IMR-90 (cell line): ENCODE measurements at regions not wholly inside any gene's neighbourhood (a gene's known extent, or its start where the extent isn't known, plus 50 kb on each side); places are given as distances from the start of the nearest gene placed in this dataset.
A peak's percentile ranks its signal among the peaks of the same experiment; 100 is the strongest.

Experiments used
- ATAC-seq: fragments of 200-7000 bp; cut with Tn5 transposase; 2 replicates; pipeline ENCODE4 v1.9.1; 2020; ENCODE audit warnings: low read depth, mild to moderate bottlenecking, moderate library complexity
- BruUV-seq: library from RNA; stranded (reverse); fragments of 400-500 nt; replicated peaks from 2 replicates; lab custom pipeline; 2021; lab: Mats Ljungman, UMichigan
- CTCF ChIA-PET: fragments of 300-600 bp; formaldehyde crosslinking; extraction: SDS; loops from one replicate; lab custom pipeline; 2021; ENCODE audit warnings: antibody characterized with exemption; lab: Yijun Ruan, JAX
- POLR2A ChIA-PET: fragments of 300-600 bp; sonication (Branson Sonifier 250); formaldehyde crosslinking; loops from one replicate; lab custom pipeline; 2022; ENCODE audit warnings: antibody characterized with exemption; ENCODE audit not compliant: unreplicated experiment; lab: Charles Lee
- DNase-seq: peaks from one replicate; pipeline ENCODE4 v3.0.0; 2013
- H2AFZ ChIP-seq: replicated peaks from 2 replicates; pipeline ENCODE3; 2013; ENCODE audit warnings: low read length, mild to moderate bottlenecking; ENCODE audit not compliant: poor library complexity
- H2AK5ac ChIP-seq: 2 replicates; pipeline ENCODE4 v1.6.1; 2013; ENCODE audit warnings: low read depth, low read length, inconsistent platforms
- H2AK9ac ChIP-seq: replicated peaks from 2 replicates; pipeline ENCODE3; 2013; ENCODE audit warnings: mild to moderate bottlenecking, low read depth, low read length, moderate library complexity; ENCODE audit not compliant: poor library complexity
- H2BK120ac ChIP-seq: 2 replicates; pipeline ENCODE4 v1.6.1; 2013; ENCODE audit warnings: low read depth, low read length, inconsistent platforms
- H2BK15ac ChIP-seq: 3 replicates; pipeline ENCODE4 v1.6.1; 2013; ENCODE audit warnings: low read depth, low read length, inconsistent platforms
- H2BK20ac ChIP-seq: 2 replicates; pipeline ENCODE4 v1.6.1; 2013; ENCODE audit warnings: low read depth, mild to moderate bottlenecking, inconsistent platforms, low read length, moderate library complexity
- H2BK5ac ChIP-seq: 2 replicates; pipeline ENCODE4 v1.6.1; 2013; ENCODE audit warnings: mild to moderate bottlenecking, low read depth, low read length, inconsistent platforms; ENCODE audit not compliant: poor library complexity, severe bottlenecking
- H3K14ac ChIP-seq: replicated peaks from 2 replicates; pipeline ENCODE4 v1.6.1; 2013; ENCODE audit warnings: low read depth, low read length, inconsistent platforms
- H3K18ac ChIP-seq: 2 replicates; pipeline ENCODE4 v1.6.1; 2013; ENCODE audit warnings: low read depth, low read length, control low read depth
- H3K23ac ChIP-seq: 2 replicates; pipeline ENCODE4 v1.6.1; 2013; ENCODE audit warnings: low read depth, low read length, inconsistent platforms
- H3K27ac ChIP-seq: 2 replicates; pipeline ENCODE4 v1.5.1; 2013; ENCODE audit warnings: mild to moderate bottlenecking, control low read depth, low read length; ENCODE audit not compliant: insufficient read depth
- H3K27me3 ChIP-seq: 2 replicates; pipeline ENCODE4 v1.6.1; 2013; ENCODE audit warnings: low read length; ENCODE audit not compliant: control insufficient read depth, insufficient read depth
- H3K36me3 ChIP-seq: 2 replicates; pipeline ENCODE4 v1.6.1; 2013; ENCODE audit warnings: low read length, mixed read lengths; ENCODE audit not compliant: control insufficient read depth, insufficient read depth
- H3K4ac ChIP-seq: 2 replicates; pipeline ENCODE4 v1.6.1; 2013; ENCODE audit warnings: low read depth, low read length, inconsistent platforms
- H3K4me1 ChIP-seq: 2 replicates; pipeline ENCODE4 v1.6.1; 2013; ENCODE audit warnings: low read length, mixed read lengths; ENCODE audit not compliant: control insufficient read depth, insufficient read depth
- H3K4me2 ChIP-seq: 2 replicates; pipeline ENCODE4 v1.6.1; 2013; ENCODE audit warnings: low read depth, mild to moderate bottlenecking, control low read depth, low read length, moderate library complexity
- H3K4me3 ChIP-seq: 2 replicates; pipeline ENCODE4 v1.5.1; 2013; ENCODE audit warnings: low read depth, mild to moderate bottlenecking, control low read depth, low read length, moderate library complexity; ENCODE audit not compliant: insufficient read depth
- H3K56ac ChIP-seq: 2 replicates; pipeline ENCODE4 v1.6.1; 2013; ENCODE audit warnings: low read length, inconsistent platforms; ENCODE audit not compliant: insufficient read depth; ENCODE audit errors: extremely low read depth
- H3K79me1 ChIP-seq, 2 experiments: 2 replicates each; pipeline ENCODE4 v1.6.1; 2013; ENCODE audit warnings: low read length in 2 of 2, inconsistent platforms in 1 of 2, low read depth in 1 of 2
- H3K9ac ChIP-seq: 2 replicates; pipeline ENCODE4 v1.6.1; 2013; ENCODE audit warnings: low read depth, low read length, control low read depth
- H3K9me1 ChIP-seq: 2 replicates; pipeline ENCODE4 v1.6.1; 2013; ENCODE audit warnings: low read length, inconsistent platforms; ENCODE audit not compliant: insufficient read depth
- H3K9me3 ChIP-seq: 2 replicates; pipeline ENCODE4 v1.6.1; 2013; ENCODE audit warnings: low read length; ENCODE audit not compliant: control insufficient read depth, insufficient read depth
- H4K20me1 ChIP-seq: 2 replicates; pipeline ENCODE4 v1.6.1; 2013; ENCODE audit warnings: low read length, inconsistent platforms; ENCODE audit not compliant: insufficient read depth
- H4K5ac ChIP-seq: 2 replicates; pipeline ENCODE4 v1.6.1; 2013; ENCODE audit warnings: mild to moderate bottlenecking, low read depth, low read length, control low read depth
- H4K8ac ChIP-seq, 2 experiments: 2 replicates each; pipeline ENCODE4 v1.6.1; 2013; ENCODE audit warnings: low read depth in 2 of 2, low read length in 2 of 2, control low read depth in 1 of 2, inconsistent platforms in 1 of 2
- H4K91ac ChIP-seq: 2 replicates; pipeline ENCODE4 v1.6.1; 2013; ENCODE audit warnings: low read depth, low read length, inconsistent platforms; ENCODE audit not compliant: insufficient read depth
- CEBPB ChIP-seq: IDR thresholded peaks from 2 replicates; pipeline ENCODE4 v1.6.1; 2012; ENCODE audit warnings: low read depth, low read length, improper control_type of control experiment
- FOS ChIP-seq: fragments of 150-350 bp; IDR thresholded peaks from 2 replicates; pipeline ENCODE4 v1.6.1; 2016; ENCODE audit warnings: low read depth, low read length
- MAFK ChIP-seq: IDR thresholded peaks from 2 replicates; pipeline ENCODE4 v1.6.1; 2012; ENCODE audit warnings: low read depth, low read length, improper control_type of control experiment
- MAZ ChIP-seq: IDR thresholded peaks from 2 replicates; pipeline ENCODE4 v1.6.1; 2012; ENCODE audit warnings: low read depth, mild to moderate bottlenecking, low read length, improper control_type of control experiment, moderate library complexity, borderline replicate concordance
- NFE2L2 ChIP-seq: fragments of 150-350 bp; IDR thresholded peaks from 2 replicates; pipeline ENCODE4 v1.6.1; 2016; ENCODE audit warnings: low read depth, mild to moderate bottlenecking, low read length
- RAD21 ChIP-seq: IDR thresholded peaks from 2 replicates; pipeline ENCODE4 v1.6.1; 2012; ENCODE audit warnings: low read length, improper control_type of control experiment
- RCOR1 ChIP-seq: IDR thresholded peaks from 2 replicates; pipeline ENCODE4 v1.6.1; 2012; ENCODE audit warnings: mild to moderate bottlenecking, low read length, improper control_type of control experiment; ENCODE audit not compliant: insufficient replicate concordance
- SMC3 ChIP-seq: fragments of 150-350 bp; IDR thresholded peaks from 2 replicates; pipeline ENCODE4 v1.6.1; 2016; ENCODE audit warnings: low read depth, mild to moderate bottlenecking, antibody characterized with exemption, low read length, moderate library complexity
- WGBS, 2 experiments: methylation state at CpG; one replicate each; pipeline versions ENCODE4 v1.1.5 to v1.1.7; 2013; ENCODE audit warnings: missing lambda C conversion rate in 2 of 2; ENCODE audit not compliant: insufficient read length in 1 of 2; ENCODE audit errors: extremely low coverage in 2 of 2; 5-methylcytosine and 5-hydroxymethylcytosine counted together
- dilution Hi-C: fragments of 300-500 bp; cut with HindIII; formaldehyde crosslinking; loops from one replicate; pipeline ENCODE4 v1.14.3; 2018; ENCODE audit warnings: low sequenced_read_pairs; ENCODE audit not compliant: unreplicated experiment
- in situ Hi-C: fragments of 300-500 bp; cut with MboI; formaldehyde crosslinking; loops from 3 replicates; pipeline ENCODE4 v1.14.3; 2019; ENCODE audit warnings: low sequenced_read_pairs, inconsistent platforms, mixed read lengths
- intact Hi-C: fragments of 100-400 bp; cut with micrococcal nuclease; formaldehyde crosslinking; loops from 2 replicates; pipeline ENCODE4 v1.10.0; 2022
- TF ChIP-seq, protein P1 (sequence below): fragments of 150-350 bp; IDR thresholded peaks from 2 replicates; pipeline ENCODE4 v1.6.1; 2016; ENCODE audit warnings: low read depth, mild to moderate bottlenecking, low read length, moderate library complexity, borderline replicate concordance

DNA sequence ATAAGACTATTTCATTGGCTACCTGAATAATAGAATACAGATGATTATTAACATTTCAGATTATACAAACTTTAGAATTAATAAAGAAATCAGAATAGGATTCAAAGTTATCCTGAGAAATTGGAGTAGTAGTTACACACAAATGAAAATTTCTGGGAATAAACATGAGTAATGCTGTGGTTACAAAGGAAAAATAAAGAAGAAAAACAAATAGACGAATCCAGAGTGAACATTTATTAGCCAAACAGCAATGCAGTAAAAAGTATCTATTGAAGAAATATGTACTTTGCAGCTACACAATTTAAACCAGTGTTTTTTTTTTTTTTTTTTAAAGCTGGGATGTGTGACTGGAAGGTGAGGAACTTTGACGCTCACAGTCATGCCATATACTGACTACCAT lies 1159.2 kb downstream of the TUSC7 start:
- H3K4me1 ChIP-seq: peaks cover 2% of the 10 kb centered on the region
- no peak overlapping the region for H3K18ac ChIP-seq
- ChIA-PET CTCF (no interaction called here), POLR2A (no interaction called here)
- no peak overlapping the region for H3K56ac ChIP-seq
- no peak overlapping the region for H2BK5ac ChIP-seq
- no peak overlapping the region for H2BK120ac ChIP-seq
- no peak overlapping the region for H2AFZ ChIP-seq
- H2AK9ac ChIP-seq: no peak overlapping the region
- H4K91ac ChIP-seq: no peak overlapping the region
- H3K4me2 ChIP-seq: peak overlapping the region; percentile 46; the same call in 1 of the 2 replicates
- H3K4me3 ChIP-seq: no peak overlapping the region
- H3K4ac ChIP-seq: no peak overlapping the region
- no peak overlapping the region for H2BK15ac ChIP-seq
- peaks cover 0 to 5% of the 10 kb centered on the region in 2 experiments; a peak in 1 of 4 replicates for H3K79me1 ChIP-seq
- no peak overlapping the region for H2BK20ac ChIP-seq
- no TSS peak for BruUV-seq
- no peak overlapping the region for H4K8ac ChIP-seq
- no peaks in the 10 kb centered on the region for H3K27me3 ChIP-seq
- intact Hi-C loops: loop anchor here (10.0 kb wide), 1 partner anchor 126 kb away; no protein-coding TSS in a partner anchor
- TF ChIP-seq RAD21 (no peak), SMC3 (no peak), MAFK (no peak), MAZ (no peak), CEBPB (no peak), RCOR1 (no peak), NFE2L2 (no peak), FOS (no peak)
- TF ChIP-seq, protein P1, sequence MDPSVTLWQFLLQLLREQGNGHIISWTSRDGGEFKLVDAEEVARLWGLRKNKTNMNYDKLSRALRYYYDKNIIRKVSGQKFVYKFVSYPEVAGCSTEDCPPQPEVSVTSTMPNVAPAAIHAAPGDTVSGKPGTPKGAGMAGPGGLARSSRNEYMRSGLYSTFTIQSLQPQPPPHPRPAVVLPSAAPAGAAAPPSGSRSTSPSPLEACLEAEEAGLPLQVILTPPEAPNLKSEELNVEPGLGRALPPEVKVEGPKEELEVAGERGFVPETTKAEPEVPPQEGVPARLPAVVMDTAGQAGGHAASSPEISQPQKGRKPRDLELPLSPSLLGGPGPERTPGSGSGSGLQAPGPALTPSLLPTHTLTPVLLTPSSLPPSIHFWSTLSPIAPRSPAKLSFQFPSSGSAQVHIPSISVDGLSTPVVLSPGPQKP: no peak
- dilution Hi-C loops: no loop called here
- DNase-seq (peak; percentile 60), ATAC-seq (peak; percentile 61)
- in situ Hi-C loops: no loop called here
- no peaks in the 10 kb centered on the region for H3K9me1 ChIP-seq
- no peak overlapping the region for H2AK5ac ChIP-seq
- H4K20me1 ChIP-seq: no peaks in the 10 kb centered on the region
- no CpG with 5 or more reads among the region's 2 CpGs for WGBS, 2 experiments
- H3K14ac ChIP-seq: no peak overlapping the region
- H3K9me3 ChIP-seq: no peaks in the 10 kb centered on the region
- no peak overlapping the region for H3K9ac ChIP-seq
- no peaks in the 10 kb centered on the region for H3K36me3 ChIP-seq
- H3K23ac ChIP-seq: no peak overlapping the region
- H3K27ac ChIP-seq: no peak overlapping the region
- no peak overlapping the region for H4K5ac ChIP-seq
